ENCODE measurements at regions not wholly inside any gene's neighbourhood (a gene's known extent, or its start where the extent isn't known, plus 50 kb on each side); places are given as distances from the start of the nearest gene placed in this dataset.

- DNase-seq = no peak
These were observed 146.3 kb upstream of the IRX3 start for GRCh38 chr16:54432897-54433229.

GRCh38 chr16:54431997-54432896, 145.7 kb upstream of the IRX3 start:
- DNase-seq = no peak

GRCh38 chr16:54431041-54431996, 144.7 kb upstream of the IRX3 start:
- no peak for DNase-seq

GRCh38 chr16:54430491-54431030, 144.0 kb upstream of the IRX3 start:
- DNase-seq = no peak

- DNase-seq = no peak
These were observed 142.4 kb upstream of the IRX3 start for GRCh38 chr16:54429029-54429428.

- DNase-seq = no peak
These were observed 139.9 kb upstream of the IRX3 start for GRCh38 chr16:54426553-54426849.

GRCh38 chr16:54425681-54426552, 139.3 kb upstream of the IRX3 start:
- DNase-seq = no peak

- no peak for DNase-seq
These were observed 138.5 kb upstream of the IRX3 start for GRCh38 chr16:54425068-54425467.

GRCh38 chr16:54424043-54424451, 137.5 kb upstream of the IRX3 start:
- DNase-seq = no peak

- DNase-seq = no peak
These were observed 136.0 kb upstream of the IRX3 start for GRCh38 chr16:54422569-54422978.

- no peak for DNase-seq
These were observed 135.6 kb upstream of the IRX3 start for GRCh38 chr16:54422159-54422558.

- no peak for DNase-seq
These were observed 134.6 kb upstream of the IRX3 start for GRCh38 chr16:54421220-54421619.

- DNase-seq = no peak
These were observed 132.3 kb upstream of the IRX3 start for GRCh38 chr16:54418903-54419302.

GRCh38 chr16:54417384-54417783, 130.8 kb upstream of the IRX3 start:
- DNase-seq = peak; percentile 75

- DNase-seq = no peak
These were observed 128.1 kb upstream of the IRX3 start for GRCh38 chr16:54414671-54415070.

- no peak for DNase-seq
These were observed 126.3 kb upstream of the IRX3 start for GRCh38 chr16:54412777-54413455.

- DNase-seq = no peak
These were observed 125.5 kb upstream of the IRX3 start for GRCh38 chr16:54412037-54412436.

- no peak for DNase-seq
These were observed 125.0 kb upstream of the IRX3 start for GRCh38 chr16:54411544-54411943.

- no peak for DNase-seq
These were observed 123.4 kb upstream of the IRX3 start for GRCh38 chr16:54409982-54410381.

- DNase-seq = no peak
These were observed 121.0 kb upstream of the IRX3 start for GRCh38 chr16:54407596-54407995.

GRCh38 chr16:54405478-54405877, 118.9 kb upstream of the IRX3 start:
- DNase-seq = no peak

- no peak for DNase-seq
These were observed 117.0 kb upstream of the IRX3 start for GRCh38 chr16:54403580-54403979.

Measured in NCI-H1105 treated with DMSO at 0.1 percent for 48 hours (cell line).